Globus pallidus (tissue), 1 donor: ENCODE measurements at regions not wholly inside any gene's neighbourhood (a gene's known extent, or its start where the extent isn't known, plus 50 kb on each side); places are given as distances from the start of the nearest gene placed in this dataset.

Experiments used
- DNase-seq: peaks from one replicate; pipeline ENCODE4 v3.0.0-alpha.2; 2015; ENCODE audit warnings: low spot score

GRCh38 chr16:82497139-82497538 is 129.6 kb upstream of the CDH13 start:
- no peak for DNase-seq

GRCh38 chr16:82488460-82488859 is 138.3 kb upstream of the CDH13 start:
- no peak for DNase-seq

- DNase-seq: no peak
Measured at GRCh38 chr16:82481455-82481854, 145.3 kb upstream of the CDH13 start.

GRCh38 chr16:82476786-82477185 is 150.0 kb upstream of the CDH13 start:
- no peak for DNase-seq

- DNase-seq: no peak
Measured at GRCh38 chr16:82470620-82471152, 156.1 kb upstream of the CDH13 start.

GRCh38 chr16:82470016-82470415 is 156.8 kb upstream of the CDH13 start:
- DNase-seq: no peak

GRCh38 chr16:82464187-82464586 is 162.6 kb upstream of the CDH13 start:
- DNase-seq: no peak

- DNase-seq: no peak
Measured at GRCh38 chr16:82460766-82461165, 166.0 kb upstream of the CDH13 start.

- DNase-seq: no peak
Measured at GRCh38 chr16:82459580-82460256, 167.1 kb upstream of the CDH13 start.

- DNase-seq: peak; percentile 67
Measured at GRCh38 chr16:82456683-82457082, 170.1 kb upstream of the CDH13 start.

- no peak for DNase-seq
Measured at GRCh38 chr16:82454566-82454965, 172.2 kb upstream of the CDH13 start.

GRCh38 chr16:82454152-82454551 is 172.6 kb upstream of the CDH13 start:
- DNase-seq: no peak

GRCh38 chr16:82452004-82452756 is 174.6 kb upstream of the CDH13 start:
- no peak for DNase-seq

GRCh38 chr16:82451449-82451848 is 175.3 kb upstream of the CDH13 start:
- peak; percentile 46 for DNase-seq

GRCh38 chr16:82440336-82440735 is 186.4 kb upstream of the CDH13 start:
- DNase-seq: no peak

- no peak for DNase-seq
Measured at GRCh38 chr16:82439678-82440293, 187.0 kb upstream of the CDH13 start.

GRCh38 chr16:82433042-82433441 is 193.7 kb upstream of the CDH13 start:
- no peak for DNase-seq

GRCh38 chr16:82432261-82432660 is 194.5 kb upstream of the CDH13 start:
- DNase-seq: no peak

- DNase-seq: no peak
Measured at GRCh38 chr16:82425661-82426060, 201.1 kb upstream of the CDH13 start.

- DNase-seq: no peak
Measured at GRCh38 chr16:82421851-82422250, 204.9 kb upstream of the CDH13 start.

GRCh38 chr16:82419332-82419731 is 207.4 kb upstream of the CDH13 start:
- no peak for DNase-seq

GRCh38 chr16:82414476-82414875 is 212.3 kb upstream of the CDH13 start:
- no peak for DNase-seq

- DNase-seq: no peak
Measured at GRCh38 chr16:82412770-82413169, 214.0 kb upstream of the CDH13 start.
